HepG2 (cell line): ENCODE measurements at regions not wholly inside any gene's neighbourhood (a gene's known extent, or its start where the extent isn't known, plus 50 kb on each side); places are given as distances from the start of the nearest gene placed in this dataset.
"Not testable (repeated sequence)": the region's sequence is repeated elsewhere in the genome, so short reads cannot be mapped to it uniquely, and the experiment has no call there.

Experiments used
- ATAC-seq: fragments of 200-7000 bp; cut with Tn5 transposase; 3 replicates; pipeline ENCODE4 v1.9.1; 2020; ENCODE audit warnings: mild to moderate bottlenecking, moderate library complexity
- BruUV-seq: library from RNA; stranded (reverse); fragments of 400-500 nt; replicated peaks from 2 replicates; lab custom pipeline; 2021; lab: Mats Ljungman, UMichigan
- CTCF ChIA-PET: fragments of 300-600 bp; formaldehyde crosslinking; extraction: SDS; loops from one replicate; lab custom pipeline; 2021; ENCODE audit warnings: low total read pairs, inconsistent platforms, low intra/inter-chr PET ratio; lab: Yijun Ruan, JAX
- POLR2A ChIA-PET: fragments of 350-600 bp; sonication (Branson Sonifier 250); formaldehyde crosslinking; loops from one replicate; lab custom pipeline; 2020; ENCODE audit warnings: antibody characterized with exemption, inconsistent platforms; lab: Yijun Ruan, JAX
- DNase-seq: peaks from one replicate; pipeline ENCODE4 v3.0.0-alpha.2; 2015; ENCODE audit warnings: low spot score
- FAIRE-seq: peaks from 3 replicates; lab custom pipeline; 2011; peaks lifted over from hg19 to GRCh38; lab: Jason Lieb, UNC
- H2AFZ ChIP-seq: one replicate; pipeline ENCODE4 v1.6.1; 2011; ENCODE audit warnings: low read length, inconsistent platforms
- H3K27ac ChIP-seq: fragments of 300-600 bp; 3 replicates; pipeline ENCODE4 v1.8.0; 2011; ENCODE audit warnings: mixed run types, mild to moderate bottlenecking, mixed read lengths, low read length, inconsistent platforms; ENCODE audit not compliant: insufficient read depth; ENCODE audit errors: extremely low read length
- H3K27me3 ChIP-seq, 2 experiments: fragments of 200-600 bp in 1 of 2; 2 replicates in 1 of 2; 3 replicates in 1 of 2; pipeline versions ENCODE4 v1.6.0 to v1.8.0; 2011; ENCODE audit warnings: low read length in 2 of 2, mild to moderate bottlenecking in 2 of 2, moderate library complexity in 2 of 2, inconsistent platforms in 1 of 2; ENCODE audit not compliant: insufficient read depth in 2 of 2, control insufficient read depth in 1 of 2
- H3K36me3 ChIP-seq, 2 experiments: fragments of 200-600 bp in 1 of 2; replicated peaks in 1 of 2; 2 replicates in 1 of 2; 3 replicates in 1 of 2; pipeline versions ENCODE4 v1.5.1 to v1.8.0; 2011; ENCODE audit warnings: low read length in 2 of 2, inconsistent platforms in 1 of 2; ENCODE audit not compliant: insufficient read depth in 2 of 2, control insufficient read depth in 1 of 2
- H3K4me1 ChIP-seq: 2 replicates; pipeline ENCODE4 v1.5.1; 2012; ENCODE audit warnings: low read length, inconsistent platforms; ENCODE audit not compliant: insufficient read depth
- H3K4me2 ChIP-seq: 2 replicates; pipeline ENCODE4 v1.6.0; 2011; ENCODE audit warnings: low read depth, low read length, inconsistent platforms
- H3K4me3 ChIP-seq, 3 experiments: fragments of 200-600 bp in 1 of 3; sonication (generic), shearing (Covaris generic) in 1 of 3; replicated peaks in 1 of 3; 2 replicates each; pipeline ENCODE4 v1.5.1; 2011 to 2016; ENCODE audit warnings: low read length in 3 of 3, inconsistent platforms in 2 of 3, low read depth in 2 of 3, mild to moderate bottlenecking in 2 of 3, control low read depth in 1 of 3, mixed read lengths in 1 of 3; ENCODE audit not compliant: insufficient read depth in 1 of 3
- H3K79me2 ChIP-seq: one replicate; pipeline ENCODE4 v1.6.1; 2011; ENCODE audit warnings: low read length, inconsistent platforms; ENCODE audit not compliant: insufficient read depth
- H3K9ac ChIP-seq: 2 replicates; pipeline ENCODE4 v1.6.0; 2011; ENCODE audit warnings: mild to moderate bottlenecking, low read depth, low read length, inconsistent platforms; ENCODE audit not compliant: insufficient read depth
- H3K9me3 ChIP-seq: 2 replicates; pipeline ENCODE4 v1.5.1; 2012; ENCODE audit warnings: mild to moderate bottlenecking, low read length
- H4K20me1 ChIP-seq: 2 replicates; pipeline ENCODE4 v1.6.0; 2011; ENCODE audit warnings: inconsistent platforms, mild to moderate bottlenecking, low read length, moderate library complexity; ENCODE audit not compliant: insufficient read depth
- AGO2 ChIP-seq: fragments of 200-400 bp; formaldehyde crosslinking; optimal IDR thresholded peaks from 2 replicates; pipeline ENCODE3; 2017; ENCODE audit warnings: mild to moderate bottlenecking, low read depth, low read length, moderate library complexity
- ARHGAP35 ChIP-seq: sonication (generic); formaldehyde crosslinking; IDR thresholded peaks from 2 replicates; pipeline ENCODE4 v1.9.0; 2022; ENCODE audit warnings: mild to moderate bottlenecking, inconsistent platforms, moderate library complexity, missing genetic modification reagents, borderline replicate concordance
- MAFK ChIP-seq, 2 experiments: IDR thresholded peaks in 1 of 2; conservative IDR thresholded peaks in 1 of 2; 2 replicates each; pipeline ENCODE4 v1.6.1; 2011; ENCODE audit warnings: improper control_type of control experiment in 2 of 2, low read length in 2 of 2
- NR2C2 ChIP-seq: sonication (generic); formaldehyde crosslinking; IDR thresholded peaks from 2 replicates; pipeline ENCODE4 v1.4.0; 2020; ENCODE audit warnings: missing genetic modification reagents, mild to moderate bottlenecking, moderate library complexity, borderline replicate concordance
- SETDB1 ChIP-seq: sonication (generic); formaldehyde crosslinking; IDR thresholded peaks from 2 replicates; pipeline ENCODE4 v1.5.1; 2020; ENCODE audit warnings: missing genetic modification reagents, mild to moderate bottlenecking, borderline replicate concordance
- TERF1 ChIP-seq: sonication (generic); formaldehyde crosslinking; IDR thresholded peaks from 2 replicates; pipeline ENCODE4 v1.8.0; 2022; ENCODE audit warnings: mild to moderate bottlenecking, missing genetic modification reagents, moderate library complexity
- ZBTB7A ChIP-seq: sonication (generic); formaldehyde crosslinking; IDR thresholded peaks from 2 replicates; pipeline ENCODE4 v1.8.0; 2022; ENCODE audit warnings: mild to moderate bottlenecking, missing genetic modification reagents
- ZFP90 ChIP-seq: sonication (generic); formaldehyde crosslinking; IDR thresholded peaks from 2 replicates; pipeline ENCODE4 v1.8.0; 2022; ENCODE audit warnings: missing genetic modification reagents, mild to moderate bottlenecking, inconsistent platforms, borderline replicate concordance
- WGBS: methylation state at CpG from one replicate; pipeline ENCODE4 v1.1.6; 2017; ENCODE audit warnings: low lambda C conversion rate; 5-methylcytosine and 5-hydroxymethylcytosine counted together
- in situ Hi-C: cut with HindIII; loops from 2 replicates; pipeline ENCODE4 v1.10.0; 2017; ENCODE audit warnings: low pct_unique_long_range_greater_than_20kb; ENCODE audit not compliant: extremely low pct_ligation_motif_present
- intact Hi-C: fragments of 100-400 bp; cut with micrococcal nuclease; formaldehyde crosslinking; loops from one replicate; pipeline ENCODE4 v1.10.0; 2022; ENCODE audit not compliant: unreplicated experiment

GRCh38 chr12:60801166-60801565, 1205.3 kb downstream of the SLC16A7 start:
- ATAC-seq, H3K27ac ChIP-seq, intact Hi-C loops, BruUV-seq, H3K79me2 ChIP-seq, H3K4me3 ChIP-seq, in situ Hi-C loops, H4K20me1 ChIP-seq, H2AFZ ChIP-seq, DNase-seq, H3K27me3 ChIP-seq, H3K4me1 ChIP-seq, H3K9ac ChIP-seq, FAIRE-seq, H3K4me2 ChIP-seq, H3K36me3 ChIP-seq, POLR2A ChIA-PET, CTCF ChIA-PET: not testable (repeated sequence)
- peaks cover 68% of the 10 kb centered on the region for H3K9me3 ChIP-seq
- 0% methylated on average over 1 of the region's 1 CpG for WGBS

- H3K9ac ChIP-seq: no peak overlapping the region
- DNase-seq: no peak
- H3K4me3 ChIP-seq: no peak overlapping the region
- BruUV-seq: no TSS peak
- in situ Hi-C loops: no loop called here
- ATAC-seq: no peak
- no peaks in the 10 kb centered on the region for H3K79me2 ChIP-seq
- intact Hi-C loops: no loop called here
- no peaks in the 10 kb centered on the region for H3K4me1 ChIP-seq
- 8% methylated on average over 2 of the region's 2 CpGs for WGBS
- ChIA-PET POLR2A (no interaction called here), CTCF (no interaction called here)
- H3K27ac ChIP-seq: no peak overlapping the region
- peaks cover 70% of the 10 kb centered on the region for H3K9me3 ChIP-seq
- no peak overlapping the region for H2AFZ ChIP-seq
- H4K20me1 ChIP-seq: no peaks in the 10 kb centered on the region
- H3K36me3 ChIP-seq: no peaks in the 10 kb centered on the region
- H3K4me2 ChIP-seq: no peak overlapping the region
- H3K27me3 ChIP-seq: no peaks in the 10 kb centered on the region
- TF ChIP-seq ZBTB7A (CRISPR knock-in tag) (no peak), AGO2 (no peak), TERF1 (no peak), ARHGAP35 (CRISPR knock-in tag) (no peak), NR2C2 (CRISPR knock-in tag) (no peak), ZFP90 (CRISPR knock-in tag) (no peak), SETDB1 (CRISPR knock-in tag) (no peak), MAFK (conservative IDR thresholded peaks at IDR 0.05 in 1 of 2, IDR thresholded peaks at IDR 0.05 in 1 of 2; ENCODE audit: low read length in 2 of 2) (no peak)
- no peak for FAIRE-seq
These were observed 1207.3 kb downstream of the SLC16A7 start for GRCh38 chr12:60803147-60803546.
